ENCODE measurements at regions not wholly inside any gene's neighbourhood (a gene's known extent, or its start where the extent isn't known, plus 50 kb on each side); places are given as distances from the start of the nearest gene placed in this dataset.

GRCh38 chr7:115549910-115550309, 480.7 kb downstream of the TFEC start (continued):
- no peak for TF ChIP-seq BCL11A (IDR thresholded peaks at IDR 0.05; ENCODE audit: low read depth in 2 of 2, low read length in 2 of 2)
- TF ChIP-seq ASH2L (IDR thresholded peaks at IDR 0.05; ENCODE audit: low read length), result no peak
- TF ChIP-seq RNF2 (IDR thresholded peaks at IDR 0.05; ENCODE audit: borderline replicate concordance, low read depth, low read length, missing control alignments, poor library complexity, severe bottlenecking), result no peak
- no peak for TF ChIP-seq CTCF (IDR thresholded peaks at IDR 0.05; ENCODE audit: control extremely low read depth in 1 of 3, insufficient read depth in 1 of 3, low read depth in 1 of 3, low read length in 3 of 3)
